Activated CD8-positive, alpha-beta T cell treated with anti-CD3 and anti-CD28 coated beads for 36 hours (primary cell): ENCODE measurements at regions not wholly inside any gene's neighbourhood (a gene's known extent, or its start where the extent isn't known, plus 50 kb on each side); places are given as distances from the start of the nearest gene placed in this dataset.

Experiments used
- ATAC-seq: fragments of 200-7000 bp; cut with Tn5 transposase; one replicate; pipeline ENCODE4 v1.10.0; 2021; ENCODE audit warnings: mild to moderate bottlenecking, moderate library complexity
- CTCF ChIA-PET: fragments of 350-600 bp; sonication (Branson Sonifier 250); formaldehyde crosslinking; loops from one replicate; lab custom pipeline; 2021; ENCODE audit warnings: antibody characterized with exemption; lab: Charles Lee
- POLR2A ChIA-PET: fragments of 350-600 bp; sonication (Branson Sonifier 250); formaldehyde crosslinking; loops from one replicate; lab custom pipeline; 2021; ENCODE audit warnings: antibody characterized with exemption; lab: Charles Lee
- DNase-seq: peaks from one replicate; pipeline ENCODE4 v3.0.0-alpha.2; 2020
- H3K27ac Mint-ChIP-seq: one replicate; pipeline ENCODE4 v1.8.0; 2021; ENCODE audit warnings: mild to moderate bottlenecking, mixed read lengths
- H3K27me3 Mint-ChIP-seq: one replicate; pipeline ENCODE4 v1.8.0; 2021; ENCODE audit warnings: mixed read lengths
- H3K36me3 Mint-ChIP-seq: one replicate; pipeline ENCODE4 v1.8.0; 2021; ENCODE audit warnings: low read depth, mixed read lengths
- H3K4me1 Mint-ChIP-seq: one replicate; pipeline ENCODE4 v1.8.0; 2021; ENCODE audit warnings: low read depth, mixed read lengths
- H3K4me3 Mint-ChIP-seq: one replicate; pipeline ENCODE4 v1.8.0; 2021; ENCODE audit warnings: mild to moderate bottlenecking, moderate library complexity, mixed read lengths
- H3K9me3 Mint-ChIP-seq: one replicate; pipeline ENCODE4 v1.8.0; 2021; ENCODE audit warnings: mixed read lengths
- CTCF ChIP-seq: fragments of 200-600 bp; IDR thresholded peaks from one replicate; pipeline ENCODE4 v1.8.0; 2022; ENCODE audit warnings: antibody characterized with exemption, mild to moderate bottlenecking
- intact Hi-C: fragments of 100-400 bp; cut with micrococcal nuclease; formaldehyde crosslinking; loops from one replicate; pipeline ENCODE4 v1.10.0; 2022

- ChIA-PET CTCF (no interaction called here), POLR2A (no interaction called here)
- intact Hi-C loops = no loop called here
- DNase-seq (no peak), ATAC-seq (no peak)
- Mint-ChIP-seq H3K27ac (no peak overlapping the region), H3K36me3 (no peaks in the 10 kb centered on the region), H3K4me3 (no peak overlapping the region), H3K9me3 (no peaks in the 10 kb centered on the region), H3K4me1 (no peaks in the 10 kb centered on the region), H3K27me3 (peaks cover 3% of the 10 kb centered on the region)
- TF ChIP-seq CTCF = no peak
Measured at GRCh38 chr4:144590020-144590419, 55.9 kb upstream of the HHIP start.

DNA sequence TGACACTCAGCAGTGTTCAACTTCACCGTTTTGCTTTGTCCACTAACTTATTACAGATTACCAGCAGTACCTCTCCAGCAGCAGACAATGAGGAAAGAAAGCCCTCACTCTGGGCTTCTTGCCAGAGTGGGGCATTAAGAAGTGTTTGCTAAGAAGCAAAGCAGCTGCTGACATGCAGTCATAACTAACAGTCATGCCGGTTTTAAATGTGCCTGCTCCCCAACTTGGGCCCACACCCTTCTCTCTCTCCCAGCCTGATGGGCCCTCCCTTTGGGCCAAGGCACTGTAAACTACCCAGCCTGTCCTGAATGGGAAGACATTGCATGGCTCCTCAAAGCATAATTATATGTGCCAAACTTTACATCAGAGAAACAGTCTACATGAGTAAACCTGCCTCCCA lies 54.6 kb upstream of the HHIP start:
- TF ChIP-seq CTCF = no peak
- Mint-ChIP-seq H3K4me1 (no peaks in the 10 kb centered on the region), H3K27ac (no peak overlapping the region), H3K9me3 (no peaks in the 10 kb centered on the region), H3K36me3 (no peaks in the 10 kb centered on the region), H3K4me3 (no peak overlapping the region), H3K27me3 (peaks cover 3% of the 10 kb centered on the region)
- no peak for ATAC-seq
- CTCF ChIA-PET = no interaction called here
- POLR2A ChIA-PET = interaction anchor here (0.6 kb wide), 1 partner anchor 32 kb away, joined by 4 read pairs; no protein-coding TSS in a partner anchor
- no peak for DNase-seq
- intact Hi-C loops = no loop called here

DNA sequence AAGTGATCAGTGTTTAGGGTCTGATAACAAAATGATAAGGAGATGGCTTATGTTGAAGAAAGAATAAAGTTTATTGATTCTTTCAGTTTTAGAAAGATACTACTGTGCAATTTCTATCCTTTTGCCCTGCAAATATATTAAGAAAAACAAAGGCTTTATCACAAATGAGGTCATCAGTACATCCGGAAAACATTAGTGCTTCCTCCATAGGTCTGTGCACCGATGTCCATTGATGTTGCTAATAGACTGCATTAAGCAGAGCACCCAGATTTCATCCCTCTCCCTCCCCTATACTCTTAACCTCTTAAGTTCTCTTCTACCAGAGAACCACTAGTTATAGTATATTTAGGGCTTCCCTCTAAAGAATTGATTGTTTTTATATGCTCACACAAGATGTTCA lies 53.7 kb upstream of the HHIP start:
- intact Hi-C loops = no loop called here
- TF ChIP-seq CTCF = no peak
- ATAC-seq (no peak), DNase-seq (no peak)
- no peak overlapping the region for H3K4me3 Mint-ChIP-seq
- peaks cover 3% of the 10 kb centered on the region for H3K27me3 Mint-ChIP-seq
- no peaks in the 10 kb centered on the region for H3K4me1 Mint-ChIP-seq
- no peak overlapping the region for H3K27ac Mint-ChIP-seq
- CTCF ChIA-PET = no interaction called here
- no peaks in the 10 kb centered on the region for H3K36me3 Mint-ChIP-seq
- POLR2A ChIA-PET = no interaction called here
- H3K9me3 Mint-ChIP-seq = no peaks in the 10 kb centered on the region

GRCh38 chr4:144594471-144594986 lies 51.4 kb upstream of the HHIP start:
- Mint-ChIP-seq H3K27me3 (peaks cover 3% of the 10 kb centered on the region), H3K36me3 (no peaks in the 10 kb centered on the region), H3K27ac (no peak overlapping the region), H3K4me3 (no peak overlapping the region), H3K4me1 (no peaks in the 10 kb centered on the region), H3K9me3 (no peaks in the 10 kb centered on the region)
- CTCF ChIA-PET = no interaction called here
- ATAC-seq = no peak
- intact Hi-C loops = no loop called here
- DNase-seq = no peak
- POLR2A ChIA-PET = no interaction called here
- TF ChIP-seq CTCF = no peak

GRCh38 chr4:144595681-144596080 lies 50.3 kb upstream of the HHIP start:
- ATAC-seq = no peak
- H3K4me3 Mint-ChIP-seq = no peak overlapping the region
- CTCF ChIA-PET = no interaction called here
- DNase-seq = no peak
- no peaks in the 10 kb centered on the region for H3K4me1 Mint-ChIP-seq
- intact Hi-C loops = no loop called here
- peaks cover 3% of the 10 kb centered on the region for H3K27me3 Mint-ChIP-seq
- H3K9me3 Mint-ChIP-seq = peaks cover 1% of the 10 kb centered on the region
- POLR2A ChIA-PET = no interaction called here
- H3K36me3 Mint-ChIP-seq = no peaks in the 10 kb centered on the region
- no peak for TF ChIP-seq CTCF
- H3K27ac Mint-ChIP-seq = no peak overlapping the region
